MM.1S (cell line): ENCODE measurements at regions not wholly inside any gene's neighbourhood (a gene's known extent, or its start where the extent isn't known, plus 50 kb on each side); places are given as distances from the start of the nearest gene placed in this dataset.

Experiments
- DNase-seq: peaks from one replicate; pipeline ENCODE4 v3.0.0-alpha.2; 2015
- H2AFZ ChIP-seq: fragments of 300-600 bp; sonication (generic); 2 replicates; pipeline ENCODE4 v1.6.0; 2016; ENCODE audit warnings: antibody characterized with exemption, low read length
- H3F3A ChIP-seq: fragments of 300-600 bp; sonication (generic); 2 replicates; pipeline ENCODE4 v1.6.1; 2016; ENCODE audit warnings: mild to moderate bottlenecking, antibody characterized with exemption, low read length, moderate library complexity, mixed read lengths; ENCODE audit not compliant: insufficient read depth
- H3K27ac ChIP-seq: fragments of 300-600 bp; sonication (generic); 2 replicates; pipeline ENCODE4 v1.5.1; 2016; ENCODE audit warnings: mild to moderate bottlenecking, low read length
- H3K27me3 ChIP-seq: fragments of 300-600 bp; sonication (generic); replicated peaks from 2 replicates; pipeline ENCODE4 v1.6.0; 2016; ENCODE audit warnings: low read length; ENCODE audit not compliant: insufficient read depth
- H3K36me3 ChIP-seq: fragments of 300-600 bp; sonication (generic); replicated peaks from 2 replicates; pipeline ENCODE4 v1.6.1; 2016; ENCODE audit warnings: mild to moderate bottlenecking, low read length, mixed read lengths; ENCODE audit not compliant: insufficient read depth
- H3K4me1 ChIP-seq: fragments of 300-600 bp; sonication (generic); 2 replicates; pipeline ENCODE4 v1.6.1; 2016; ENCODE audit warnings: low read length, mixed read lengths
- H3K4me2 ChIP-seq: fragments of 300-600 bp; sonication (generic); 2 replicates; pipeline ENCODE4 v1.6.0; 2016; ENCODE audit warnings: low read depth, low read length
- H3K4me3 ChIP-seq: fragments of 300-600 bp; sonication (generic); 2 replicates; pipeline ENCODE4 v1.5.1; 2016; ENCODE audit warnings: low read length, mixed read lengths
- H3K79me2 ChIP-seq: fragments of 300-600 bp; sonication (generic); 2 replicates; pipeline ENCODE4 v1.6.1; 2016; ENCODE audit warnings: mixed run types, low read length, mixed read lengths
- H3K9ac ChIP-seq: fragments of 300-600 bp; sonication (generic); 2 replicates; pipeline ENCODE4 v1.6.1; 2016; ENCODE audit warnings: low read length, mixed read lengths
- H3K9me2 ChIP-seq: fragments of 300-600 bp; sonication (generic); replicated peaks from 2 replicates; pipeline ENCODE4 v1.6.1; 2016; ENCODE audit warnings: mild to moderate bottlenecking, low read length, mixed read lengths; ENCODE audit not compliant: insufficient read depth
- H3K9me3 ChIP-seq: fragments of 300-600 bp; sonication (generic); replicated peaks from 2 replicates; pipeline ENCODE4 v1.6.1; 2016; ENCODE audit warnings: mild to moderate bottlenecking, low read length, mixed read lengths; ENCODE audit not compliant: insufficient read depth
- H4K20me1 ChIP-seq: fragments of 300-600 bp; sonication (generic); 2 replicates; pipeline ENCODE4 v1.6.1; 2016; ENCODE audit warnings: mild to moderate bottlenecking, low read length, moderate library complexity, mixed read lengths; ENCODE audit not compliant: insufficient read depth
- EZH2 ChIP-seq: fragments of 300-600 bp; sonication (generic); optimal IDR thresholded peaks from 2 replicates; pipeline ENCODE3; 2017; ENCODE audit warnings: low read depth, mild to moderate bottlenecking, antibody characterized with exemption, low read length, mixed read lengths
- EZH2phosphoT487 ChIP-seq: fragments of 300-600 bp; sonication (generic); IDR thresholded peaks from 2 replicates; pipeline ENCODE4 v1.6.1; 2018; ENCODE audit warnings: antibody characterized with exemption, low read length
- TF ChIP-seq, protein P1 (sequence below): fragments of 300-600 bp; sonication (generic); IDR thresholded peaks from 2 replicates; pipeline ENCODE4 v1.5.1; 2016; ENCODE audit warnings: antibody characterized with exemption, low read length, mixed read lengths

DNA sequence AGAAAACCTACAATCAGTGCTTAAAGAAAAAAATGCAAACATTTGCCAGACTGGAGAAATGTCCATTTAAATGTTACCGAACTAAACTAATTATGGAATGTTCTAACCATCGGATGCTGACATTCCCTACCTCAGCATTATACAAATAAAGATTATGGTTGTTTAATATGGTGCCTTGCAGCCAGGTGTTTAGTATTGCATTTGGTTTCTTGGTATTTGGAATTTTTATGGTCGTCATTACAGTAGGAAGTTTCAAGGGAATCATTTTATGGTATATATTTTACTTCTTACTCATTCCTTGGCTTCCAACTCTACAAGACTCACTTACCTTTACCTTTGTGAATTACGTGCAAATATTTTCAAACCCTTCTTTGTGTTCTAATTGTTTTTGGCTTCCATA lies 103.1 kb upstream of the PNPLA4 start:
- Histone ChIP-seq H3K4me3 (no peak overlapping the region), H4K20me1 (no peaks in the 10 kb centered on the region), H3K27ac (no peak overlapping the region), H3K27me3 (no peaks in the 10 kb centered on the region), H3K9me2 (no peaks in the 10 kb centered on the region), H3K4me2 (no peak overlapping the region), H3K36me3 (no peaks in the 10 kb centered on the region), H3K79me2 (no peaks in the 10 kb centered on the region), H3K9ac (no peak overlapping the region), H3F3A (no peaks in the 10 kb centered on the region), H3K9me3 (no peaks in the 10 kb centered on the region), H2AFZ (no peak overlapping the region), H3K4me1 (no peaks in the 10 kb centered on the region)
- TF ChIP-seq, protein P1, sequence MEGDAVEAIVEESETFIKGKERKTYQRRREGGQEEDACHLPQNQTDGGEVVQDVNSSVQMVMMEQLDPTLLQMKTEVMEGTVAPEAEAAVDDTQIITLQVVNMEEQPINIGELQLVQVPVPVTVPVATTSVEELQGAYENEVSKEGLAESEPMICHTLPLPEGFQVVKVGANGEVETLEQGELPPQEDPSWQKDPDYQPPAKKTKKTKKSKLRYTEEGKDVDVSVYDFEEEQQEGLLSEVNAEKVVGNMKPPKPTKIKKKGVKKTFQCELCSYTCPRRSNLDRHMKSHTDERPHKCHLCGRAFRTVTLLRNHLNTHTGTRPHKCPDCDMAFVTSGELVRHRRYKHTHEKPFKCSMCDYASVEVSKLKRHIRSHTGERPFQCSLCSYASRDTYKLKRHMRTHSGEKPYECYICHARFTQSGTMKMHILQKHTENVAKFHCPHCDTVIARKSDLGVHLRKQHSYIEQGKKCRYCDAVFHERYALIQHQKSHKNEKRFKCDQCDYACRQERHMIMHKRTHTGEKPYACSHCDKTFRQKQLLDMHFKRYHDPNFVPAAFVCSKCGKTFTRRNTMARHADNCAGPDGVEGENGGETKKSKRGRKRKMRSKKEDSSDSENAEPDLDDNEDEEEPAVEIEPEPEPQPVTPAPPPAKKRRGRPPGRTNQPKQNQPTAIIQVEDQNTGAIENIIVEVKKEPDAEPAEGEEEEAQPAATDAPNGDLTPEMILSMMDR = no peak
- TF ChIP-seq EZH2phosphoT487 = no peak
- TF ChIP-seq EZH2 = no peak
- DNase-seq = no peak

DNA sequence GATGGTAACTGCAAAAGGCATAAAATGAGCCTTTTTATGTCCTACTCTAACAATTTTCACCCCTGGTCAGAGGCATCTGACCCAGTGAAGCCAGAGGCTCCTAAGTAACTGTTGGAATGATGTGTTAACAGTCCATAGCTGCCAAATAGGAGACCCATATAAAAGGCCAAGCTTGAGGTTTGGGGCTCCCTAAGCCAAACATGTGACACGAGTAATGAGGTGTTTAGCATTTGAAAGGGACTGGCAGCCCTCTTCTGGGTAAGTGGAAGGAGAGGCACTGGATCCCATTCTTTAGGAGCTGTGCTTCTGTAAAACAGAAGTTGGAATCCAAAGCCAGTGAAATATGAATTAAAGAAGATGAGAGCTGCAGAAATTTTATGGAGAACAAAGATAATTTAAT lies 100.6 kb upstream of the PNPLA4 start:
- Histone ChIP-seq H4K20me1 (no peaks in the 10 kb centered on the region), H3K9ac (no peak overlapping the region), H3K4me2 (no peak overlapping the region), H3K4me1 (no peaks in the 10 kb centered on the region), H3K4me3 (no peak overlapping the region), H2AFZ (no peak overlapping the region), H3F3A (no peaks in the 10 kb centered on the region), H3K27ac (no peak overlapping the region), H3K79me2 (no peaks in the 10 kb centered on the region), H3K9me3 (no peaks in the 10 kb centered on the region), H3K27me3 (no peaks in the 10 kb centered on the region), H3K9me2 (no peaks in the 10 kb centered on the region), H3K36me3 (no peaks in the 10 kb centered on the region)
- DNase-seq = no peak
- TF ChIP-seq EZH2phosphoT487 = no peak
- TF ChIP-seq, protein P1 = no peak
- TF ChIP-seq EZH2 = no peak

DNA sequence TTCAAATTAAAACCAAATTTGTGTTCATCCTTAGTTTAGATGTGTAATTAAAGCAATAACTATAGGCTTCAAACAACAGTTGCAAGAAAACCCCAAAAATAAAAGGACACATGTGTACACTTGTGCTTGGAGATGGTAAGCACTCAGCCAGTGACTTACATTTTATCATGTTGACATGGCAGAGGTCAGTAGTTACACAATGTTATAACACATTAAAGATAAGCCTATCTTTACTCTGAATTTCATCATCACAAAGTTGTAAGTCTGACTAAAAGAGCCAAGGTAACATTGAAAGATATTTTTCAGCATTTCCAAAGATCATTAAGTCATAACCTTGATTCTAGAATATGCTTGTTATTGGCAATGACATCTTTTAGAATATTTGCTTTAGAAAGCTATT lies 98.5 kb upstream of the PNPLA4 start:
- no peaks in the 10 kb centered on the region for H3F3A ChIP-seq
- no peaks in the 10 kb centered on the region for H3K27me3 ChIP-seq
- no peak overlapping the region for H3K9ac ChIP-seq
- no peak for TF ChIP-seq EZH2
- no peak for TF ChIP-seq EZH2phosphoT487
- TF ChIP-seq, protein P1 = no peak
- no peak overlapping the region for H3K4me2 ChIP-seq
- no peaks in the 10 kb centered on the region for H3K4me1 ChIP-seq
- H3K27ac ChIP-seq = no peak overlapping the region
- no peak overlapping the region for H2AFZ ChIP-seq
- H3K36me3 ChIP-seq = no peaks in the 10 kb centered on the region
- H3K9me3 ChIP-seq = no peaks in the 10 kb centered on the region
- H4K20me1 ChIP-seq = no peaks in the 10 kb centered on the region
- H3K9me2 ChIP-seq = no peaks in the 10 kb centered on the region
- no peaks in the 10 kb centered on the region for H3K79me2 ChIP-seq
- no peak for DNase-seq
- no peak overlapping the region for H3K4me3 ChIP-seq
